ENCODE measurements at regions not wholly inside any gene's neighbourhood (a gene's known extent, or its start where the extent isn't known, plus 50 kb on each side); places are given as distances from the start of the nearest gene placed in this dataset.

GRCh38 chr16:62256406-62256805 lies 220.2 kb upstream of the CDH8 start:
- 28 to 29% methylated on average over 2 of the region's 2 CpGs for WGBS, 2 donors
- no peaks in the 10 kb centered on the region for H3K36me3 ChIP-seq
- H3K4me1 ChIP-seq = no peaks in the 10 kb centered on the region
- no peaks in the 10 kb centered on the region for H3K27me3 ChIP-seq
- intact Hi-C loops (cut with DNase I) = no loop called here
- no peak overlapping the region for H3K27ac ChIP-seq
- no peak for DNase-seq
- H3K4me3 ChIP-seq = no peak overlapping the region
- H3K9me3 ChIP-seq = no peaks in the 10 kb centered on the region
- TF ChIP-seq POLR2AphosphoS5 (IDR thresholded peaks at IDR 0.05) (no peak), EP300 (IDR thresholded peaks at IDR 0.05) (no peak), POLR2A (IDR thresholded peaks at IDR 0.05) (no peak), CTCF (IDR thresholded peaks at IDR 0.05) (no peak)

GRCh38 chr16:62254847-62255246 lies 218.6 kb upstream of the CDH8 start:
- Histone ChIP-seq H3K9me3 (no peaks in the 10 kb centered on the region), H3K27me3 (no peaks in the 10 kb centered on the region), H3K4me3 (no peak overlapping the region), H3K27ac (no peak overlapping the region), H3K4me1 (no peaks in the 10 kb centered on the region), H3K36me3 (no peaks in the 10 kb centered on the region)
- intact Hi-C loops (cut with DNase I) = no loop called here
- DNase-seq = no peak
- TF ChIP-seq CTCF (IDR thresholded peaks at IDR 0.05) = no peak
- TF ChIP-seq EP300 (IDR thresholded peaks at IDR 0.05) = no peak
- TF ChIP-seq POLR2A (IDR thresholded peaks at IDR 0.05) = no peak
- TF ChIP-seq POLR2AphosphoS5 (IDR thresholded peaks at IDR 0.05) = no peak

- TF ChIP-seq CTCF (IDR thresholded peaks at IDR 0.05) = no peak
- no peak for TF ChIP-seq EP300 (IDR thresholded peaks at IDR 0.05)
- TF ChIP-seq POLR2A (IDR thresholded peaks at IDR 0.05) = no peak
- no peak for TF ChIP-seq POLR2AphosphoS5 (IDR thresholded peaks at IDR 0.05)
- intact Hi-C loops (cut with DNase I) = no loop called here
- Histone ChIP-seq H3K36me3 (no peaks in the 10 kb centered on the region), H3K4me3 (no peak overlapping the region), H3K4me1 (no peaks in the 10 kb centered on the region), H3K27me3 (no peaks in the 10 kb centered on the region), H3K27ac (no peak overlapping the region), H3K9me3 (no peaks in the 10 kb centered on the region)
- WGBS, 2 donors = 34 to 59% methylated on average over 5 of the region's 5 CpGs
- no peak for DNase-seq
These were observed 218.1 kb upstream of the CDH8 start for GRCh38 chr16:62254372-62254771.

GRCh38 chr16:62253966-62254365 lies 217.7 kb upstream of the CDH8 start:
- TF ChIP-seq POLR2AphosphoS5 (IDR thresholded peaks at IDR 0.05) = no peak
- no peak for TF ChIP-seq POLR2A (IDR thresholded peaks at IDR 0.05)
- no peak for TF ChIP-seq EP300 (IDR thresholded peaks at IDR 0.05)
- TF ChIP-seq CTCF (IDR thresholded peaks at IDR 0.05) = no peak
- Histone ChIP-seq H3K36me3 (no peaks in the 10 kb centered on the region), H3K9me3 (no peaks in the 10 kb centered on the region), H3K4me3 (no peak overlapping the region), H3K27ac (no peak overlapping the region), H3K4me1 (no peaks in the 10 kb centered on the region), H3K27me3 (no peaks in the 10 kb centered on the region)
- DNase-seq = no peak
- intact Hi-C loops (cut with DNase I) = no loop called here
- WGBS, 2 donors = 61 to 75% methylated on average over 3 of the region's 3 CpGs

GRCh38 chr16:62249069-62249468 lies 212.8 kb upstream of the CDH8 start:
- 80 to 86% methylated on average over 3 of the region's 3 CpGs for WGBS, 2 donors
- H3K4me3 ChIP-seq = no peak overlapping the region
- no peak overlapping the region for H3K27ac ChIP-seq
- DNase-seq = no peak
- TF ChIP-seq EP300 (IDR thresholded peaks at IDR 0.05) (no peak), POLR2AphosphoS5 (IDR thresholded peaks at IDR 0.05) (no peak), POLR2A (IDR thresholded peaks at IDR 0.05) (no peak), CTCF (IDR thresholded peaks at IDR 0.05) (no peak)
- no peaks in the 10 kb centered on the region for H3K4me1 ChIP-seq
- H3K9me3 ChIP-seq = no peaks in the 10 kb centered on the region
- no peaks in the 10 kb centered on the region for H3K27me3 ChIP-seq
- intact Hi-C loops (cut with DNase I) = no loop called here
- H3K36me3 ChIP-seq = no peaks in the 10 kb centered on the region
